Breast epithelium (tissue), 3 donors: ENCODE measurements at regions not wholly inside any gene's neighbourhood (a gene's known extent, or its start where the extent isn't known, plus 50 kb on each side); places are given as distances from the start of the nearest gene placed in this dataset.

Experiments used
- CTCF ChIP-seq, 3 donors: fragments of 450-650 bp; IDR thresholded peaks; one replicate each; pipeline ENCODE4 v1.5.1; 2016 to 2017; ENCODE audit warnings: antibody characterized with exemption in 3 of 3, mild to moderate bottlenecking in 3 of 3, moderate library complexity in 3 of 3
- POLR2AphosphoS5 ChIP-seq, 3 donors: sonication (generic); formaldehyde crosslinking; IDR thresholded peaks; one replicate each; pipeline ENCODE4 v1.6.1; 2017; ENCODE audit warnings: antibody characterized with exemption in 3 of 3

- TF ChIP-seq CTCF (IDR thresholded peaks at IDR 0.05), result no peak
- no peak for TF ChIP-seq POLR2AphosphoS5 (IDR thresholded peaks at IDR 0.05)
Measured at GRCh38 chr12:68403296-68403695, 71.1 kb upstream of the MDM1 start.
